Esophagus (tissue), 2 donors: ENCODE measurements at regions not wholly inside any gene's neighbourhood (a gene's known extent, or its start where the extent isn't known, plus 50 kb on each side); places are given as distances from the start of the nearest gene placed in this dataset.

Experiments
- H3K27ac ChIP-seq, 2 donors: one replicate each; pipeline ENCODE4 v1.5.1; 2013; ENCODE audit warnings: low read depth in 2 of 2, mild to moderate bottlenecking in 2 of 2, inconsistent platforms in 1 of 2, low read length in 1 of 2, moderate library complexity in 1 of 2
- H3K27me3 ChIP-seq, 2 donors: one replicate each; pipeline ENCODE4 v1.6.1; 2013; ENCODE audit warnings: low read length in 2 of 2, control low read depth in 1 of 2, mild to moderate bottlenecking in 1 of 2; ENCODE audit not compliant: insufficient read depth in 2 of 2, control insufficient read depth in 1 of 2
- H3K36me3 ChIP-seq, 2 donors: one replicate each; pipeline ENCODE4 v1.6.1; 2013; ENCODE audit warnings: low read length in 1 of 2; ENCODE audit not compliant: control insufficient read depth in 2 of 2, insufficient read depth in 2 of 2
- H3K4me1 ChIP-seq, 2 donors: one replicate each; pipeline ENCODE4 v1.6.1; 2013; ENCODE audit warnings: low read length in 1 of 2; ENCODE audit not compliant: control insufficient read depth in 2 of 2, insufficient read depth in 2 of 2
- H3K4me3 ChIP-seq, 2 donors: one replicate each; pipeline ENCODE4 v1.5.1; 2013; ENCODE audit warnings: low read length in 2 of 2, mild to moderate bottlenecking in 2 of 2, low read depth in 1 of 2, moderate library complexity in 1 of 2
- H3K9me3 ChIP-seq, 2 donors: one replicate each; pipeline ENCODE4 v1.6.1; 2013; ENCODE audit warnings: mild to moderate bottlenecking in 2 of 2, low read depth in 1 of 2, low read length in 1 of 2, moderate library complexity in 1 of 2; ENCODE audit not compliant: control insufficient read depth in 2 of 2, insufficient read depth in 1 of 2
- WGBS, 2 donors: extraction: QIAGEN DNeasy Blood & Tissue Kit; methylation state at CpG; one replicate each; pipeline ENCODE4 v1.1.7; 2013; 5-methylcytosine and 5-hydroxymethylcytosine counted together
- donor health status: healthy with polysubstance abuse.
- donor health status: Bipolar disorder and iron deficiency.

DNA sequence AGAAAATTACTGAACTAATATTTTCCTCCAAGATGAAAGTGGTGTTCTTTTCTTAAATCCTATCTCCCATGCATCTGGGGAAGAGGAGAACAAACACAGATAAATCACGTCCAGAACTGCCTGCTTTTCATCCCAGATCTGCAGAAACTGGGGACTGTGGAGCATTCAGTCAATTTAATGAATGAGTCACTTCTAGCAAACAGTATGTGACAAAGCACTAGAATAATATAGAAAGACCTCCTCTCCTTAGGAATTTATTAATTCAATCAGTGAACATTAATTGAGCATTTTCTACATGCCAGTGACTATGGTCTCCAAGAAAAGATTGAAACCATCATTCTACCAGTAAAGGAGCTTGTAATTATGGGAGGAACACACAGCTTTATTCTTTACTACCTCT is 693.4 kb upstream of the ID2 start:
- Histone ChIP-seq H3K36me3 (no peaks in the 10 kb centered on the region), H3K4me1 (peaks cover 0 to 4% of the 10 kb centered on the region in 2 donors), H3K27me3 (no peaks in the 10 kb centered on the region), H3K4me3 (no peak overlapping the region), H3K27ac (no peak overlapping the region), H3K9me3 (no peaks in the 10 kb centered on the region)
- WGBS, 2 donors, result 68 to 75% methylated on average over 1 of the region's 1 CpG

DNA sequence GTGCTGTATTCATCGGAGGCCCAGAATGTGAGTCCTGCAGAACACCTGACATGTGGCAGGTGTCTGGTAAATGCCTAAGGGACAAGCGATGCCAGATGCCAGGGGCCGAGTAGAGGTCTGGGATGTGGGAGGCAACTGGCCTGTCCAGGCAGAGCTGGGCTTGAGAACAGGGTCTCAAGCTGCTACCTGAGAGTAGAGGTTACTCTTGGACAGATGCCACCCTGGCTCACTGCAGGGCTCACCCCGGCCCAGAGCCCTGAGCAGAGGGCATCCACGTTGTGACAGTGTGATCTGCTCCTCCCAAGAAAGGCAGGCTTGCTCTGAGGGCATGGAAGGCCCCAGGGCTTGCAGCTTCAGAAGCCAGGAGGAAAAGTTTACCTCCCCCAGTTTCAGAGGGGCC is 692.0 kb upstream of the ID2 start:
- Histone ChIP-seq H3K4me3 (no peak overlapping the region), H3K9me3 (no peaks in the 10 kb centered on the region), H3K27ac (no peak overlapping the region), H3K27me3 (no peaks in the 10 kb centered on the region), H3K4me1 (peaks cover 0 to 4% of the 10 kb centered on the region in 2 donors), H3K36me3 (no peaks in the 10 kb centered on the region)
- 87 to 98% methylated on average over 5 of the region's 5 CpGs for WGBS, 2 donors

DNA sequence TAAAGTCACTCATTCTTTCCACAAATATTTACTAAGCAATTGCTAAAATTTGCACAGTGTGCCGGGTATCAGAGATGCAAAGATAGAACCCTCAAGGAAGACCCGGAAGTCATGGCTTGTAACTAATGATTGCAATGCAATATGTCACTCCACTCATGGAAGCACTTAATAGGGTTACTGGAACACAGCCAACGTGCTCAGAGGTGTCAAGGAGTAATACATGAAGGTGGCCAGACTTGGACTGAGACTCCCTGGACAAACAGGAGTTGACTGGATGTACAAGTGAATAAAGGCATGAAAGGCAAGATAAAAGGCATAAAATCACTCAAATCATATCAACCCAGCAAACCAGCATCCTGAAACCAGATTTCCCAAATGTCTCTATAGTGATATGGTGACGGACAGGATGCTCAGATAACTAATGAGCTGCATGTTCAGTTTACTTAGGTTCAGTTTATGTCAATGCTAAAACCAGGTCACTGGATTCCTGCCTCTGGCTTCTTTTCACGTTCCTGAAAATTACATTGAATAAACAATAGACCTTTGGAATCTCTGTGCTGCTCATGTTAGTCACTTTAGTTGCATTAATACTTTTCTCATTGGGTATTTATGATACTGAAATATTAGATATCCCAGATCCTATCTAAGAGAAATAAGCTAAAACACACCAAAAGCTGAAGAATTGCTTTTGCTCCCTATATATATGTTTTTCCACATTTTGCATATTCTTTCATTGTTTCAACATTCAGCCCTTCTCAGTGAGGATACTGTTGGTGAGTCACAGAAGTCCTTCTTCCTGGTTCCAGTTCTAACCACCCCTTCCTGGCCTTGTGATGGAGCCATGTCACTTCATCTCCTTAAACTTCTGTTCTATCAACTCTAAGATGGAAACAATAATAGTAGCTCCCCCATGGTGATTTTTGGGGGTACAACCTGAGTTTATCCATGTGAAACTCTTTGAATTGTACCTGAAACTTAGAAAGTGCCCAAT is 688.9 kb upstream of the ID2 start:
- H3K27me3 ChIP-seq, result no peaks in the 10 kb centered on the region
- H3K4me1 ChIP-seq, result peaks cover 2 to 4% of the 10 kb centered on the region in 2 donors
- WGBS, 2 donors, result 61 to 63% methylated on average over 5 of the region's 5 CpGs
- H3K36me3 ChIP-seq, result no peaks in the 10 kb centered on the region
- H3K27ac ChIP-seq, result no peak overlapping the region
- no peak overlapping the region for H3K4me3 ChIP-seq
- H3K9me3 ChIP-seq, result no peaks in the 10 kb centered on the region

GRCh38 chr2:7994397-7994951 is 687.4 kb upstream of the ID2 start:
- Histone ChIP-seq H3K9me3 (no peaks in the 10 kb centered on the region), H3K27me3 (no peaks in the 10 kb centered on the region), H3K4me1 (peaks cover 2 to 4% of the 10 kb centered on the region in 2 donors), H3K4me3 (no peak overlapping the region), H3K27ac (no peak overlapping the region), H3K36me3 (no peaks in the 10 kb centered on the region)
- WGBS, 2 donors, result 42 to 47% methylated on average over 6 of the region's 6 CpGs

- Histone ChIP-seq H3K4me1 (peaks cover 2 to 4% of the 10 kb centered on the region in 2 donors), H3K27me3 (no peaks in the 10 kb centered on the region), H3K27ac (no peak overlapping the region), H3K9me3 (no peaks in the 10 kb centered on the region), H3K36me3 (no peaks in the 10 kb centered on the region), H3K4me3 (no peak overlapping the region)
- 85 to 90% methylated on average over 2 of the region's 2 CpGs for WGBS, 2 donors
Observed at GRCh38 chr2:7997279-7997678, 684.6 kb upstream of the ID2 start.

DNA sequence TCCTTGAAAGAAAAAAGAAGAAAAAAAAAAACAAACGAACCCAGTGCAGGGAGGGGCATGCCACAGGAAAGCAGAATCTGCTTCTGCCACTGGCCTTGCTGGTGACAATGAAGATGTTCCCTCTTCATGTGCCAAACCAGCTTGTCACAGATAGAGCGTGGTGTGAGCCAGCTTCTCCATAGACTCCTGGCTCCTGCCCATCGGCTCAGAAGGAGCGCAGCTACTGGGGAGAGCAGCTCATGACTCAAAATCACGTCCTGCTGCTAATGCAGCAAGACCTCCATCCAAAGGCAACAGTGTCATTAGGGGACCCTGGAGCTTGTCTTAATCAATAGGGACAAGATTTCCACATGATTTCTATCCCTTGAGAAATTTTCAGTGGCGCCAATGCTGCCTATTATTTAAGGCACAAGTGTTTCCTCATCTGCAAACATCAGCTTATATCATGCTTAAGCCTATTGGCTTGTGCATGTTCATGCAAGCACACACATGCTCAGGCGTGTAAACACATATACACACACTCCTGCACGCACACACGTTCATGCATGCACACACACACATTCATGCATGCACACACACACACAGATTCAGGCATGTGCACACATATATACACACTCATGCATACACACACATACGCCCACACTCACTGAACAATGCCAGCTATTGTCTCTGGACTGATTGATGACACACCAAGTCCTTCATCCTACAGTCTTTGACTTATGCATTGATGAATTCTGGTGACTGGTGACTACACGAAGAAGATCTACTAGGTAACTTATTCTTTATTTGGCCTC is 682.0 kb upstream of the ID2 start:
- Histone ChIP-seq H3K9me3 (no peaks in the 10 kb centered on the region), H3K36me3 (no peaks in the 10 kb centered on the region), H3K4me3 (no peak overlapping the region), H3K4me1 (peaks cover 2 to 4% of the 10 kb centered on the region in 2 donors), H3K27me3 (no peaks in the 10 kb centered on the region), H3K27ac (no peak overlapping the region)
- WGBS, 2 donors, result 79 to 83% methylated on average over 11 of the region's 11 CpGs

- no peak overlapping the region for H3K4me3 ChIP-seq
- no peaks in the 10 kb centered on the region for H3K4me1 ChIP-seq
- H3K9me3 ChIP-seq, result no peaks in the 10 kb centered on the region
- WGBS, 2 donors, result 98 to 100% methylated on average over 1 of the region's 1 CpG
- no peak overlapping the region for H3K27ac ChIP-seq
- H3K27me3 ChIP-seq, result no peaks in the 10 kb centered on the region
- H3K36me3 ChIP-seq, result no peaks in the 10 kb centered on the region
Observed at GRCh38 chr2:8000870-8001269, 681.0 kb upstream of the ID2 start.

- Histone ChIP-seq H3K27ac (no peak overlapping the region), H3K4me3 (no peak overlapping the region), H3K27me3 (no peaks in the 10 kb centered on the region), H3K4me1 (no peaks in the 10 kb centered on the region), H3K36me3 (no peaks in the 10 kb centered on the region), H3K9me3 (no peaks in the 10 kb centered on the region)
- 92 to 95% methylated on average over 8 of the region's 8 CpGs for WGBS, 2 donors
Observed at GRCh38 chr2:8002765-8003393, 679.0 kb upstream of the ID2 start.

DNA sequence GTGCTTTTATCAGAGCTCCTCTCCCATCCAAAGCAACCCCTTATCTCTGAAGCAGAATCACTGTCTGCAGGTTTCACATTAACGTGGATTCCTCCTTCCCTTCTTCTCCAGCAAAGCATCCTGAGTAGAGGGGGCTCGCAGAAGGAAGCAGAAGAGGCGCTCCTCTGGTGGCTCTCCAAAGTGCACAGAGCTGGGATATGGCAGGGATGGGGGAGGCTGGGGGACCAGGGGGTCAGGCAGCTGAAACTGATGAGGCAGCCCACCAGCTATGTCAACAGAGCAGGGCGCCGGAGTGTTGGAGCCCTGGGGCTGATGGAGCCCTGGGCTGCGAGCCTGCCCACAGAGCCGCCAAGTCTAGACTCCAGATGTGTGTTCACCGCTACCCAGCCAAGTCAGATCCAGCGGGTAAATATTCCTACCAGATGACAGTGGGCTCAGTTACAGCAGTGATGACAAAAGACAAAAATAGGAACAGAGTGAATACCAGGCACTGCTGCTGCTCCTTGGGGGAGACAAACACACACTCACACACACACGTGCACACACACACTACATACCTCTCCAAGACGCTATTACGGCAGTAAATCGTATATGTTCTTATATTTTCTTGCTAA is 678.3 kb upstream of the ID2 start:
- Histone ChIP-seq H3K4me1 (no peaks in the 10 kb centered on the region), H3K36me3 (no peaks in the 10 kb centered on the region), H3K4me3 (no peak overlapping the region), H3K9me3 (no peaks in the 10 kb centered on the region), H3K27ac (peak overlapping the region in 1 of 2 donors; percentile 43), H3K27me3 (no peaks in the 10 kb centered on the region)
- 72 to 77% methylated on average over 13 of the region's 13 CpGs for WGBS, 2 donors
